Right lobe of liver (tissue), 6 donors: ENCODE measurements at regions not wholly inside any gene's neighbourhood (a gene's known extent, or its start where the extent isn't known, plus 50 kb on each side); places are given as distances from the start of the nearest gene placed in this dataset.

Source experiments
- ATAC-seq, 4 donors: fragments of 200-7000 bp; cut with Tn5 transposase; one replicate each; pipeline ENCODE4 v1.9.1; 2020; ENCODE audit warnings: mild to moderate bottlenecking in 4 of 4, moderate library complexity in 4 of 4
- DNase-seq, 3 donors: peaks; one replicate each; pipeline ENCODE4 v3.0.0-alpha.2; 2020
- H3K27ac ChIP-seq, 3 donors: fragments of 200-600 bp; one replicate each; pipeline ENCODE4 v1.8.0; 2022
- H3K27me3 ChIP-seq, 2 donors: fragments of 200-600 bp; one replicate each; pipeline ENCODE4 v1.8.0; 2022
- H3K36me3 ChIP-seq, 4 donors: fragments of 200-600 bp; sonication (generic) in 1 of 4; one replicate each; pipeline versions ENCODE4 v1.5.1 to v1.8.0; 2017 to 2022; ENCODE audit warnings: control low read depth in 1 of 4
- H3K4me1 ChIP-seq, 4 donors: fragments of 200-600 bp; sonication (generic) in 1 of 4; one replicate each; pipeline versions ENCODE4 v1.5.1 to v1.8.0; 2017 to 2022; ENCODE audit warnings: control low read depth in 1 of 4
- H3K4me3 ChIP-seq, 3 donors: fragments of 200-600 bp; one replicate each; pipeline ENCODE4 v1.8.0; 2022
- H3K9me3 ChIP-seq, 4 donors: fragments of 200-600 bp; sonication (generic) in 1 of 4; one replicate each; pipeline versions ENCODE4 v1.5.1 to v1.8.0; 2017 to 2022; ENCODE audit warnings: control low read depth in 1 of 4
- CTCF ChIP-seq, 4 donors: fragments of 200-600 bp in 3 of 4; fragments of 450-650 bp in 1 of 4; IDR thresholded peaks; one replicate each; pipeline versions ENCODE4 v1.5.1 to v1.8.0; 2016 to 2022; ENCODE audit warnings: antibody characterized with exemption in 4 of 4, mild to moderate bottlenecking in 2 of 4
- POLR2A ChIP-seq: fragments of 450-650 bp; IDR thresholded peaks from one replicate; pipeline ENCODE4 v1.6.1; 2017; ENCODE audit warnings: antibody characterized with exemption, mild to moderate bottlenecking
- WGBS: methylation state at CpG from one replicate; pipeline ENCODE4 v1.1.6; 2018; ENCODE audit warnings: low coverage, low lambda C conversion rate; ENCODE audit not compliant: insufficient coverage; ENCODE audit errors: missing lambda C conversion rate; 5-methylcytosine and 5-hydroxymethylcytosine counted together
- intact Hi-C, 2 donors: fragments of 100-400 bp; cut with DNase I; formaldehyde crosslinking; loops; one replicate each; pipeline versions ENCODE4 v1.11.2 to v1.14.1; 2022
- donor health status: DM: no; HTN: yes; CAD: no.
- donor health status: DM: no; HTN: no; CAD: no.
- donor health status: DM: no; HTN: no; CAD: no.
- donor health status: DM: no; HTN: yes; CAD: no.
- donor health status: DM: no; HTN: yes; CAD: no.

GRCh38 chr2:144030791-144031190, 489.1 kb downstream of the ZEB2 start:
- Histone ChIP-seq H3K4me1 (no peaks in the 10 kb centered on the region), H3K27ac (no peak overlapping the region), H3K27me3 (no peaks in the 10 kb centered on the region), H3K36me3 (no peaks in the 10 kb centered on the region), H3K4me3 (no peak overlapping the region), H3K9me3 (no peaks in the 10 kb centered on the region)
- no peak for DNase-seq
- 84% methylated on average over 4 of the region's 5 CpGs for WGBS
- intact Hi-C loops = no loop called here
- no peak for TF ChIP-seq CTCF (IDR thresholded peaks at IDR 0.05)
- no peak for TF ChIP-seq POLR2A
- ATAC-seq = no peak

- Histone ChIP-seq H3K36me3 (no peaks in the 10 kb centered on the region), H3K4me3 (no peak overlapping the region), H3K9me3 (no peaks in the 10 kb centered on the region), H3K4me1 (no peaks in the 10 kb centered on the region), H3K27me3 (no peaks in the 10 kb centered on the region), H3K27ac (no peak overlapping the region)
- DNase-seq (no peak), ATAC-seq (no peak)
- 68% methylated on average over 4 of the region's 4 CpGs for WGBS
- intact Hi-C loops = no loop called here
- TF ChIP-seq CTCF (IDR thresholded peaks at IDR 0.05) = no peak
- no peak for TF ChIP-seq POLR2A
Measured at GRCh38 chr2:144027593-144027992, 492.3 kb downstream of the ZEB2 start.

GRCh38 chr2:144026753-144027152, 493.2 kb downstream of the ZEB2 start:
- DNase-seq (no peak), ATAC-seq (no peak)
- H3K9me3 ChIP-seq = peaks cover 0 to 4% (median 0%) of the 10 kb centered on the region in 4 donors
- TF ChIP-seq CTCF (IDR thresholded peaks at IDR 0.05) (no peak), POLR2A (no peak)
- no peak overlapping the region for H3K27ac ChIP-seq
- WGBS = 100% methylated on average over 1 of the region's 1 CpG
- no peaks in the 10 kb centered on the region for H3K4me1 ChIP-seq
- intact Hi-C loops = no loop called here
- no peaks in the 10 kb centered on the region for H3K36me3 ChIP-seq
- H3K4me3 ChIP-seq = no peak overlapping the region
- H3K27me3 ChIP-seq = no peaks in the 10 kb centered on the region

- Histone ChIP-seq H3K27me3 (no peaks in the 10 kb centered on the region), H3K4me3 (no peak overlapping the region), H3K36me3 (no peaks in the 10 kb centered on the region), H3K9me3 (peaks cover 0 to 4% (median 0%) of the 10 kb centered on the region in 4 donors), H3K27ac (no peak overlapping the region), H3K4me1 (no peaks in the 10 kb centered on the region)
- no peak for ATAC-seq
- no peak for TF ChIP-seq CTCF (IDR thresholded peaks at IDR 0.05)
- no peak for TF ChIP-seq POLR2A
- 94% methylated on average over 4 of the region's 6 CpGs for WGBS
- DNase-seq = no peak
- intact Hi-C loops = no loop called here
Measured at GRCh38 chr2:144020047-144020446, 499.9 kb downstream of the ZEB2 start.

GRCh38 chr2:144015655-144016245, 504.2 kb downstream of the ZEB2 start:
- Histone ChIP-seq H3K36me3 (no peaks in the 10 kb centered on the region), H3K4me1 (no peaks in the 10 kb centered on the region), H3K27me3 (no peaks in the 10 kb centered on the region), H3K27ac (no peak overlapping the region), H3K9me3 (no peaks in the 10 kb centered on the region), H3K4me3 (no peak overlapping the region)
- no peak for DNase-seq
- no peak for ATAC-seq
- no peak for TF ChIP-seq POLR2A
- intact Hi-C loops = no loop called here
- 72% methylated on average over 6 of the region's 6 CpGs for WGBS
